HG02642 (cell line): ENCODE measurements at regions not wholly inside any gene's neighbourhood (a gene's known extent, or its start where the extent isn't known, plus 50 kb on each side); places are given as distances from the start of the nearest gene placed in this dataset.

Experiments
- ATAC-seq: cut with Tn5 transposase; IDR thresholded peaks from one replicate; pipeline ENCODE4 v1.9.1; 2021; ENCODE audit warnings: mild to moderate bottlenecking; ENCODE audit not compliant: unreplicated experiment, poor library complexity

DNA sequence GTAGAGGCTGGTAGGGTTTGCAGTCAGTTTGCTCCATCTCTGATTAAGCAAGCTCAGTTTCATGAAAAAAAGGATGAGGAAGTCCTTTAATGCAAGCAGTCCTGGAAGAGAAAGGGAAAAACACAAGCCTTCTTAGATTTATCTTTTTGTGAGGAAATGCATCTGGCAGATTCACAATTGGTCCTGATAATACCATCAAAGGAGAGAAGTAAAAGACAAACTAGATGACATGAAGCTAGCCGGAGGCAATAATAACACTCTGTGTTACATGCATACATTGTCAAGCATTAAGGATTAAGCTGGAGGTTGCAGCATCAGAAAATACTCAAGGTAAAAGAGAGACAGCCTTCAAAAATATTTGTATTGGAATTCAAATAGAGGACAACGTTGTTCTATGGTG lies 356.0 kb upstream of the TEX13C start, which contains the start of gene TENM1:
Gene TENM1, minus strand, starts transcription at position 101 of the 400 bp plus-strand sequence.
- ATAC-seq = no peak

DNA sequence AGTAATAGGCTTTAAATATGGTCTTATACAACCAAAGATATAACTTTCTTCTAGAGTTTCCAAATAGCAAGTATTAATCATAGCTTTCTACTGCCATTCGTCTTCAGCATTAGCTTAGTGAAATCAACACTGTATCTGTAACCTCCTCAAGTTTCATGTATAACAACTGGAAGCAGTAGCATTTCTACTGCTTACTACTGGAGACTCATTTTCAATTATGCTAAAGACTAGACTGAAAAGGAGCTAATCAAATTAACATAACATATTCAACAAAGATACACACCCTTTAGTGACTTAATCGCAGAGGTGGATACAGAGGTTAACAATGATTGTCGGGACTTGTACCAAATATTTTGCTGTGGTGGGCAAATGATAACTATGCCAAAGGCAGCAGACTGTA lies 344.2 kb upstream of the TEX13C start:
- no peak for ATAC-seq

DNA sequence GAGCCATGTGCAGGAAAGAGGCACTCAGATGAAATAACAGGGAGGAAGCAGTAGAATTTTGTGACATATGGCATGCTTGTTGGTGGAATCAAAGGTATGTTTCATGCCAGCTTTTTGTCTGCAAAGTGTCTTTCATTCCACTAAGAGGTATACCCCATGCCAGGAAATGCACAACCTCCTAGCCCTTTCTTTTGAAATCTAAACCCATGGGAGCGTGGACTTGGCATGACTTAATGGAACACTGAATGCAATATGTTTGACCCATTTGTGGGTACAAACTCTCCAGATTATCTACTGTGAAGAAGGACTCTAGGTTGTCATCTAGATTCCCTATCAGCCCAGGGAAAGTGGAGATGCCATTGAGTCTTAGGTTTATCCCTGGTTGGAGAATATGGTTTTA lies 338.3 kb upstream of the TEX13C start:
- no peak for ATAC-seq

DNA sequence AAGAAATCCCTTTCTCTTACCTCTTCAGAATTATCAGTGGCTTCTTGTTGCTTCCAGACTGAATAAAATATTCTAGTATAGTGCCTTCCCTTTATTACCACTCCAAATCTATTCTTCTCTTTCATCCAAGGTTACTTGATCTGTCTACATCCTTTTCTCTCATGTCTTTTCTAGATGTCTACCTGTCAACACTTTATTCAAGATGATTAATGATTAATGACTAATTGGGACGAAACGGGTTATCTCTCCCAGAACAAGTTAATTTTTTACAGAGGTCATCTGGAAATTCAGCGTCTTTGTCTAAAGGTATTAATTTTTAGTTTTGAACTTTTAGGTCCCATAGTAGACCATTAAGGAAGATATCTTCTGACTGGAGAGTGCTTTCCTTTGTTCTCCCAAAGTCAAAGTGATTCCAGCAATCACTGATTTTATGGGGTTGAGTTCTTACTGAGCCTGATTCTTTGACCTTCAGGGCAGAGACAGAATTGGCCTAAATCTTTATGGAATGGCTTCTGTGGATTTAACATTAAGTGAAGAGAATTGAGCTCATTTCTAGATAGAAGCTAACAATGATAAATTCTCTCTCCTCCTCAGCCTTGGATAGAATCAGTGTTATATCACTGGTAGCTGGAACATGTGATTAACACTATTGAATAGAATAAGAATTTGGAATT lies 335.4 kb upstream of the TEX13C start:
- ATAC-seq = no peak

DNA sequence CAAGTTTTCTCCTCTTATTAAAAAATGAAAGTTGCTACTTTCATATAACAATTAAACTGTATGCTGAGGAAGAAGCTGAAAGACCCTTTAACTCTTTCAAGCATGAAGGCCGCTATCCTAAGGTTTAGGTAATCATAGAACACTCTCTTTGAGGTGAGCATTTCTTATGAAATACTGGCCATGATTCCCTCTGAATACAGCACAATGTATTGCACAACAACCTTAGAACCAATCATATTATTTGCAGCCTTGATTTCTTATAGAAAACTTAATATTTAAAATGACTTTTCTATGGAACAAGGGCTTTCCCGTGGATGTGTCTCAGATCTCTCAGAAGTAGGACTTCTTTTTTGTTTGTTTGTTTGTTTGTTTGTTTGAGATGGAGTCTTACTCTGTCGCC lies 333.4 kb upstream of the TEX13C start:
- ATAC-seq = no peak

DNA sequence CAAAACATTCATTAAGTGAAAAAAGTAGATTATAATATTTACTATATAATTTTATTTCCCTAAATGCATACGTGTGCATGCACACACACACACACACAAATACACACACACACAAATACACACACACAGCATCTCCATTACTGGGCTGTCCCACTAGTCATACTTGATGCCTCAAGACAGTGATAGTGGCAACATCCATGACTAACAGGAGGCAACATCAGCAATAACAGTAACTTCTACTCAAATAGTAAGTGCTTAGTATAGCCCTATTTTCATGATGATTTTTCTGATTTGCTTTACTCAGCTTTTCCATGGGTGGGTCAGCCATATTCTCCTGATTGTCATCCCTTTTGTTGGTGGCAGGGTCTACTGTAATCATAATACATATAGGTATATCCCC lies 325.9 kb upstream of the TEX13C start:
- no peak for ATAC-seq

DNA sequence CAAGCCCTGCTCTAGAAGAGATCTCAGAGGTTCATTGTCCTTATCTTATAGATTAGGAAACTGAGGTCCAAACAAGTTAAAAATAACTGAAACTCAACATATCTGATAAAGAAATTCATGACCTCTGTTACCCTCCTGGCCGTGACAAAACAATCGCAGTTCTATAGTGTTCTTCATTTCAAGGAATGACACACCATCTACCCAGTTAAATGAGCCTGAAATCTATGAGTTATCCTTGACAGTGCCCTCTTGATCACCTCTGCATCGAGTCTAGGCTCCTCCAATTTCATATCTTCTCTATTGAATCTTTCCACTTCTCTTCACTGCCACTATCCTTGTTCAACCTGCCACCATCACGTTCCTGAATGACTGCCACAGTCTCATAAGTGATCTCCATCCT lies 325.3 kb upstream of the TEX13C start:
- ATAC-seq = no peak

GRCh38 chrX:125003746-125004446 lies 315.8 kb upstream of the TEX13C start:
- no peak for ATAC-seq

DNA sequence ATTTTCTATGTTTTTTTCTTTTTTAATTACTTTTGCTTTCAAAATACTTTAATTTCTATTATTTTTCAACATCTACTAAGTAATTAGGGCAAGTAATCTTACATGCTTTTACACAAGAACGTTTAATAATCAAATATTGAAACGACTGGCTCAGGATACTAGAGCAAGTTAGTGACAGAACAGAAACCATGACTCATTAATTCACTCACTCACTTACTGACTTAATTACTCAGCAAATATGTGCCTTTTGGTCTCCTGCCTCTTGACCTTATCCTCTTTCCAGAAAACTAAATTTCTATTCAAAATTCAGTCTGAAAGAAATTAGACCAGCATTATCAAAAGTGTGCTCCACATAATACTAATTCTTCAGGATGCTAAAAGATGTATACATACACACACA lies 314.9 kb upstream of the TEX13C start:
- ATAC-seq = no peak

DNA sequence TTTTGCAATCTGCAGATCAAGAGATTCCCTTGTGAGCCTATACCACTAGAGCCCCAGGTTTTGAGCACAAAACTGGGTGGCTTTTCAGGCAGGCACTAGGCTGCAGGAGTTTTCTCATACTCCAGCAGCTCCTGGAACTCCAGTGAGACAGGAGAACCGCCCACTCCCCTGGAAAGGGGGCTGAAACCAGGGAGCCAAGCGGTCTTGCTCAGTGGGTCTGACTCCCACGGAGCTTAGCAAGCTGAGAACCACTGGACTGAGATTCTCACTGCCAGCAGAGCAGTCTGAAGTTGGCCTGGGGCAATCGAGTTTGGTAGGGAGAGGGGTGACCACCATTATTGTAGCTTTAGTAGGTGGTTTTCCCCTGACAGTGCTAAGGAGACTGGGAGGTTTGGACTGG lies 313.8 kb upstream of the TEX13C start:
- no peak for ATAC-seq

GRCh38 chrX:125006704-125007103 lies 313.0 kb upstream of the TEX13C start:
- ATAC-seq = no peak

- no peak for ATAC-seq
Observed at GRCh38 chrX:125012585-125012984, 307.1 kb upstream of the TEX13C start.

GRCh38 chrX:125029131-125029530 lies 290.5 kb upstream of the TEX13C start:
- ATAC-seq = no peak
